MM.1S (cell line): ENCODE measurements at regions not wholly inside any gene's neighbourhood (a gene's known extent, or its start where the extent isn't known, plus 50 kb on each side); places are given as distances from the start of the nearest gene placed in this dataset.

Source experiments
- CTCF ChIP-seq: fragments of 300-600 bp; sonication (generic); IDR thresholded peaks from 2 replicates; pipeline ENCODE4 v1.5.1; 2016; ENCODE audit warnings: antibody characterized with exemption, low read length, mixed read lengths
- EZH2 ChIP-seq: fragments of 300-600 bp; sonication (generic); optimal IDR thresholded peaks from 2 replicates; pipeline ENCODE3; 2017; ENCODE audit warnings: low read depth, mild to moderate bottlenecking, antibody characterized with exemption, low read length, mixed read lengths

DNA sequence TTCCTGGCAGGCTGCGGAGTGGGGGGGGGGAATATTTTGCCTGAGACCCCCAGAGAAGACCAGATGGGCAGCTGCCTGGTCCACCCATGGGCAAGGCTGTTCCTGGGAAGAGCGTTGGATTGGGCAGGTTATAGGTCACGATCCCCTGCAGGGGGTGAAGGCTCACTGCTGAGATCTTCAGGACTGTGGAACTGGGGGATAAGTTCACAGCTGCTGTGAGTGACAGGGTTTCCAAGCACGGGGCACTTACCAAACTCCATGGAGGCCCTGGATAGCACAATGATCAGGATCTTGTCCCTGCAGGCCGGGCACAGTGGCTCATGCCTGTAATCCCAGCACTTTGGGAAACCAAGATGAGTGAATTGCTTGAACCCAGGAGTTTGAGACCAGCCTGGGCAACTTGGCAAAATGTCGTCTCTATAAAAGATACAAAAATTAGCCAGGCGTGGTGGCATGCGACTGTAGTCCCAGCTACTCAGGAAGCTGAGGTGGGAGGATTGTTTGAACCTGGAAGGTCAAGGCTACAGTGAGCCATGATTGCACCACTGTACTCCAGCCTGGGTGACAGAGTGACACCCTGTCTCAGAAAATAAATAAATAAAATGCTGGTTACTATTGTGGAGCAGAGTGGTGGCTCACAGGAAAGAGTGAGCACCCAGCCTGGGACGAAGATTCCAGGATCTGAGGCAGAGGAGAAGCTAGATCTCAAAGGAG, 68.0 kb upstream of the HELT start:
- TF ChIP-seq CTCF (no peak), EZH2 (no peak)
